Heart right ventricle (tissue), 16 donors: ENCODE measurements at regions not wholly inside any gene's neighbourhood (a gene's known extent, or its start where the extent isn't known, plus 50 kb on each side); places are given as distances from the start of the nearest gene placed in this dataset.

ENCODE experiments used
- ATAC-seq, 8 donors: fragments of 200-7000 bp; cut with Tn5 transposase; one replicate each; pipeline ENCODE4 v1.9.1; 2020; ENCODE audit warnings: mild to moderate bottlenecking in 8 of 8, moderate library complexity in 8 of 8, moderate number of reproducible peaks in 1 of 8
- DNase-seq, 2 donors: peaks; one replicate each; pipeline ENCODE4 v3.0.0-alpha.2; 2020
- H3K27ac ChIP-seq, 10 donors: fragments of 200-600 bp; sonication (generic) in 2 of 10; one replicate each; pipeline versions ENCODE4 v1.5.0 to v1.8.0; 2020 to 2022; ENCODE audit warnings: mild to moderate bottlenecking in 3 of 10
- H3K27me3 ChIP-seq, 7 donors: fragments of 200-600 bp; one replicate each; pipeline ENCODE4 v1.8.0; 2021 to 2022; ENCODE audit warnings: mild to moderate bottlenecking in 2 of 7
- H3K36me3 ChIP-seq, 9 donors: fragments of 200-600 bp; sonication (generic) in 1 of 9; one replicate each; pipeline versions ENCODE4 v1.5.0 to v1.8.0; 2020 to 2022; ENCODE audit warnings: mild to moderate bottlenecking in 2 of 9
- H3K4me1 ChIP-seq, 9 donors: fragments of 200-600 bp; sonication (generic) in 1 of 9; one replicate each; pipeline versions ENCODE4 v1.5.0 to v1.8.0; 2020 to 2022; ENCODE audit warnings: mild to moderate bottlenecking in 4 of 9
- H3K4me3 ChIP-seq, 10 donors: fragments of 200-600 bp; sonication (generic) in 2 of 10; one replicate each; pipeline versions ENCODE4 v1.5.0 to v1.8.0; 2020 to 2022; ENCODE audit warnings: mild to moderate bottlenecking in 7 of 10, moderate library complexity in 2 of 10
- H3K9me3 ChIP-seq, 11 donors: fragments of 200-600 bp in 10 of 11; sonication (generic) in 2 of 11; one replicate each; pipeline versions ENCODE4 v1.5.0 to v1.8.0; 2013 to 2022; ENCODE audit warnings: mild to moderate bottlenecking in 2 of 11, control low read depth in 1 of 11, moderate library complexity in 1 of 11
- CTCF ChIP-seq, 9 donors: fragments of 200-600 bp; sonication (generic) in 2 of 9; IDR thresholded peaks; one replicate each; pipeline versions ENCODE4 v1.5.0 to v1.8.0; 2021 to 2022; ENCODE audit warnings: antibody characterized with exemption in 9 of 9, mild to moderate bottlenecking in 5 of 9, moderate library complexity in 1 of 9
- WGBS, 2 donors: extraction: QIAGEN DNeasy Blood & Tissue Kit; methylation state at CpG; one replicate each; pipeline ENCODE4 v1.1.7; 2013; ENCODE audit warnings: inconsistent platforms in 1 of 2; 5-methylcytosine and 5-hydroxymethylcytosine counted together
- intact Hi-C, 10 donors: fragments of 100-400 bp; cut with DNase I; formaldehyde crosslinking; loops; one replicate each; pipeline versions ENCODE4 v1.11.1 to v1.14.2; 2022
- donor health status: Arrhythmogenic right ventricular cardiomyopathy.
- donor health status: ischemic (EF 13 %, LVEDD 7.1; RV severe dilation, severe dysfunction).
- donor health status: healthy with polysubstance abuse.
- donor health status: DM: no; HTN: yes; CAD: no.
- donor health status: DM: no; HTN: no; CAD: no.
- donor health status: ischemic (EF 25% LVEDD 6.9; RV normal size, moderate dysfunction).
- donor health status: ischemic (EF 25% LVEDD 5.7; RV mildly dilated, moderate dysfunction).
- donor health status: healthy.
- donor health status: DM: yes; HTN: yes; CAD: no.
- donor health status: Ischemic cardiomyopathy.
- donor health status: ischemic (EF 35%, LVEDD 5.7; RV mildly dilated, moderate dysfunction).
- donor health status: nonischemic (EF 11% LVEDD 7.7; RV severe dilation, severe dysfunction).
- donor health status: DM: yes; HTN: yes; CAD: no.
- donor health status: PGD.
- donor health status: ischemic (EF 29% LVEDD 5.4; RV normal size, mild dysfunction).
- donor health status: nonischemic (EF 23%, LVEDD 6.1; RV moderate dilation, normal function).

- no peak overlapping the region for H3K4me3 ChIP-seq
- H3K4me1 ChIP-seq, result no peaks in the 10 kb centered on the region
- WGBS, 2 donors, result 74 to 82% methylated on average over 3 of the region's 3 CpGs
- no peaks in the 10 kb centered on the region for H3K27me3 ChIP-seq
- ATAC-seq (no peak), DNase-seq (no peak)
- intact Hi-C loops, result no loop called here
- H3K36me3 ChIP-seq, result no peaks in the 10 kb centered on the region
- TF ChIP-seq CTCF (IDR thresholded peaks at IDR 0.05), result no peak
- H3K27ac ChIP-seq, result no peak overlapping the region
- no peaks in the 10 kb centered on the region for H3K9me3 ChIP-seq
Observed at GRCh38 chrX:36642052-36642451, 366.1 kb upstream of the FAM47C start.

- DNase-seq (no peak), ATAC-seq (peak in 7 of 8 donors; percentile 4 to 81 (median 53))
- Histone ChIP-seq H3K36me3 (no peaks in the 10 kb centered on the region), H3K4me1 (peaks cover 0 to 10% (median 0%) of the 10 kb centered on the region in 9 donors), H3K27ac (peak overlapping the region in 5 of 10 donors; percentile 0 to 62 (median 37)), H3K9me3 (no peaks in the 10 kb centered on the region), H3K4me3 (no peak overlapping the region), H3K27me3 (peaks cover 0 to 12% (median 0%) of the 10 kb centered on the region in 7 donors)
- TF ChIP-seq CTCF (IDR thresholded peaks at IDR 0.05), result no peak
- intact Hi-C loops, result no loop called here
- 30 to 37% methylated on average over 3 of the region's 3 CpGs for WGBS, 2 donors
Observed at GRCh38 chrX:36650622-36651021, 357.5 kb upstream of the FAM47C start.

GRCh38 chrX:36683507-36683906, 324.7 kb upstream of the FAM47C start:
- WGBS, 2 donors, result 83 to 90% methylated on average over 1 of the region's 1 CpG
- H3K9me3 ChIP-seq, result no peaks in the 10 kb centered on the region
- H3K36me3 ChIP-seq, result no peaks in the 10 kb centered on the region
- H3K27me3 ChIP-seq, result peaks cover 0 to 4% (median 0%) of the 10 kb centered on the region in 7 donors
- TF ChIP-seq CTCF (IDR thresholded peaks at IDR 0.05), result no peak
- H3K27ac ChIP-seq, result no peak overlapping the region
- H3K4me1 ChIP-seq, result no peaks in the 10 kb centered on the region
- ATAC-seq (no peak), DNase-seq (no peak)
- H3K4me3 ChIP-seq, result no peak overlapping the region
- intact Hi-C loops, result no loop called here

- DNase-seq, result no peak
- Histone ChIP-seq H3K9me3 (no peaks in the 10 kb centered on the region), H3K27ac (no peak overlapping the region), H3K4me1 (no peaks in the 10 kb centered on the region), H3K36me3 (no peaks in the 10 kb centered on the region), H3K27me3 (peaks cover 0 to 3% (median 0%) of the 10 kb centered on the region in 7 donors), H3K4me3 (no peak overlapping the region)
- no peak for ATAC-seq
- TF ChIP-seq CTCF (IDR thresholded peaks at IDR 0.05), result no peak
- intact Hi-C loops, result no loop called here
Observed at GRCh38 chrX:36684053-36684452, 324.1 kb upstream of the FAM47C start.

- intact Hi-C loops, result no loop called here
Observed at GRCh38 chrX:36721990-36722389, 286.2 kb upstream of the FAM47C start.

More at GRCh38 chrX:36721990-36722389, 286.2 kb upstream of the FAM47C start:
- Histone ChIP-seq H3K4me3 (no peak overlapping the region), H3K36me3 (no peaks in the 10 kb centered on the region), H3K27me3 (no peaks in the 10 kb centered on the region), H3K4me1 (no peaks in the 10 kb centered on the region), H3K27ac (no peak overlapping the region), H3K9me3 (no peaks in the 10 kb centered on the region)
- ATAC-seq (no peak), DNase-seq (no peak)
- 82 to 85% methylated on average over 3 of the region's 3 CpGs for WGBS, 2 donors
- no peak for TF ChIP-seq CTCF (IDR thresholded peaks at IDR 0.05)
